ENCODE measurements at regions not wholly inside any gene's neighbourhood (a gene's known extent, or its start where the extent isn't known, plus 50 kb on each side); places are given as distances from the start of the nearest gene placed in this dataset.

GRCh38 chr10:107391901-107392300, 227.4 kb upstream of the SORCS1 start:
- TF ChIP-seq CTCF (IDR thresholded peaks at IDR 0.05) = no peak

DNA sequence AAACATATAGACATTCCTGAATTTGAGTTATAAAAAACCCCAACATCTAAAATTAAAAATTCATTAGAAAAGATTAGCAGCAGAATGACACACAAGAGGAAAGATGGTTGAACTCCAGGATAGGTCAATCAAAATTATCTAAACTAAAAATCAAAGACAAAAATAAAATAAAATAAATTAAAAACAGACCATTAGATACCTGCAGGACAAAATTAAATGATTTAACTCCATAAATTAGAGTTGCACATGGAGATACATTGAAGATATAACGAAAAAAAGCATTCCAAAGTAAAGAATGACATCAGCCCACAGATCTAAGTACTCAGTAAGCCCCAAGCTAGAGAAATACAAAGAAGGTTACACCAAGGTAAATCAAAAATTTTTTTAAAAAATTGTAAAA, 226.1 kb upstream of the SORCS1 start:
- TF ChIP-seq CTCF (IDR thresholded peaks at IDR 0.05) = no peak

- TF ChIP-seq CTCF (IDR thresholded peaks at IDR 0.05) = no peak
Observed at GRCh38 chr10:107383357-107383756, 218.9 kb upstream of the SORCS1 start.

DNA sequence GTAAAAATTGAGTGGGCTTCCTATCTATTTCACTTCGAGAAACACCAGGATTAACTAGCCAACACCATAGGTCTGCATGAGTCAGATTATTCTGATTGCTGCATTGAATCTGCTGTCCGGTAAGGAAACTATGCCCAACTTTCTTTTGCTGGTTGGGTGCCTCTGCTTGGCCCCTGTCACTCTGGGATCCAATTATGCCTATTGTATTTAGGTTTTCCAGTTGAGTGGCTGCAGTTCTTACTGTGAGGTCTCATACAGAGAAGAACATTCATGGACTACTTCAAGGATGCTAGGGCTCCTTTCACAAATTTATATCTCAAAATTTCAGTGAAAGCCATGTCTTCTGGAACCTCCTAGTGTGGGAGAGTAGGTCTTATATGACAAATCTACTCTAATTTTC, 215.1 kb upstream of the SORCS1 start:
- TF ChIP-seq CTCF (IDR thresholded peaks at IDR 0.05) = no peak

GRCh38 chr10:107371801-107372200, 207.3 kb upstream of the SORCS1 start:
- TF ChIP-seq CTCF (IDR thresholded peaks at IDR 0.05) = no peak

DNA sequence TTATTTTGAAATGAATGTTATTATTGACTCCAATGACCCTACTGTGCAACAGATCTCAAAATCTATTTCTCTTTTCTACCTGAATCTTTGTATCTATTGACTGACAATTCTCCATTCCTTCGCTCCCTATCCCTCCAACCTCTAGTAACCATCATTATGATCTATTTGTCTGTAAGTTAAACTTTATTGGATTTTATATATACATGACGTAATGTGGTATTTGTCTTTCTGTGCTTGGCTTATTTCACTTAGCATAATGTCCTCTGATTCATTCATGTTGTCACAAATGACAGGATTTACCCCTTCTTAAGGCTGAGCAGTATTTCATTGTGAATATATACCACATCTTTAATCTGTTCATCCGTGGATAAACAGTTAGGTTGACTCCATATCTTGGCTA, 200.4 kb upstream of the SORCS1 start:
- TF ChIP-seq CTCF (IDR thresholded peaks at IDR 0.05) = no peak

DNA sequence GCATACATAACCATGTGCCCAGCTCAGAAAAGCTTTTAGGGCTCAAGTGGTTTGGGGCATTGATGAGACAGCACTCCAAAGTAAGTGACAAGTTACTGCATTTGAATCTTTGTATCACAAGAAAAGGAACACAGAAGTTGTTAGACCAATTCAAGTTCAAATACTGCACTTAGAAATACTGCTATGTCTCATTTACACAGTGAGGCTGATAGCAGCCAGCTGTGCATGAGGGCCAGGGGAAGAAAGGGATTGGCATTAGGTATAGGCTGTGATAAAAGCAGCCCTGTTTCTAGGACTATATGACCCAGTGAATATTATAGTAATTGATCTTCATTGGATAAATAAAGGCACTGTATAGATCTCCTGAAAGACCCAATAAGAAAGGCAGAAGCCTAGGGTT, 197.8 kb upstream of the SORCS1 start:
- no peak for TF ChIP-seq CTCF (IDR thresholded peaks at IDR 0.05)

- no peak for TF ChIP-seq CTCF (IDR thresholded peaks at IDR 0.05)
Observed at GRCh38 chr10:107357033-107357432, 192.5 kb upstream of the SORCS1 start.
